HepG2 (cell line): ENCODE measurements at regions not wholly inside any gene's neighbourhood (a gene's known extent, or its start where the extent isn't known, plus 50 kb on each side); places are given as distances from the start of the nearest gene placed in this dataset.

ENCODE experiments used
- DZIP1 ChIP-seq: sonication (generic); formaldehyde crosslinking; IDR thresholded peaks from 2 replicates; pipeline ENCODE4 v1.5.0; 2020; ENCODE audit warnings: mild to moderate bottlenecking, missing genetic modification reagents
- FOXK2 ChIP-seq: fragments of 450-650 bp; IDR thresholded peaks from 2 replicates; pipeline ENCODE4 v1.6.1; 2016
- HMG20B ChIP-seq: conservative IDR thresholded peaks from 2 replicates; pipeline ENCODE4 v1.6.1; 2016; ENCODE audit warnings: missing genetic modification reagents, missing compliant biosample characterization
- HMGA1 ChIP-seq: sonication (generic); formaldehyde crosslinking; conservative IDR thresholded peaks from 2 replicates; pipeline ENCODE4 v1.4.0; 2020; ENCODE audit warnings: missing genetic modification reagents
- KDM1A ChIP-seq: IDR thresholded peaks from 2 replicates; pipeline ENCODE4 v1.6.1; 2016; ENCODE audit warnings: missing compliant biosample characterization
- KLF15 ChIP-seq: sonication (generic); formaldehyde crosslinking; IDR thresholded peaks from 2 replicates; pipeline ENCODE4 v1.8.1; 2023; ENCODE audit warnings: borderline replicate concordance, mild to moderate bottlenecking, inconsistent platforms, missing genetic modification reagents, mixed read lengths
- MAX ChIP-seq: IDR thresholded peaks from 2 replicates; pipeline ENCODE4 v1.6.1; 2012; ENCODE audit warnings: inconsistent platforms
- NCOR1 ChIP-seq: fragments of 200-600 bp; sonication (generic); IDR thresholded peaks from 2 replicates; pipeline ENCODE4 v1.7.0; 2017; ENCODE audit warnings: antibody characterized with exemption, low read length, borderline replicate concordance
- PAWR ChIP-seq: sonication (generic); formaldehyde crosslinking; IDR thresholded peaks from 2 replicates; pipeline ENCODE4 v1.4.0; 2020; ENCODE audit warnings: missing genetic modification reagents, mild to moderate bottlenecking, borderline replicate concordance
- PRDM10 ChIP-seq: sonication (generic); formaldehyde crosslinking; IDR thresholded peaks from 2 replicates; pipeline ENCODE4 v1.4.0; 2020; ENCODE audit warnings: low read depth, missing genetic modification reagents
- RXRA ChIP-seq: sonication (generic); formaldehyde crosslinking; IDR thresholded peaks from 2 replicates; pipeline ENCODE4 v1.5.1; 2020; ENCODE audit warnings: missing genetic modification reagents
- SIN3A ChIP-seq: IDR thresholded peaks from 2 replicates; pipeline ENCODE4 v1.6.1; 2011; ENCODE audit warnings: low read depth, mild to moderate bottlenecking, control low read depth, low read length, borderline replicate concordance
- SRF ChIP-seq: IDR thresholded peaks from 2 replicates; pipeline ENCODE4 v1.6.1; 2011; ENCODE audit warnings: mild to moderate bottlenecking, low read depth, low read length, moderate library complexity
- SSRP1 ChIP-seq: IDR thresholded peaks from 2 replicates; pipeline ENCODE4 v1.6.1; 2016; ENCODE audit warnings: control low read depth
- ZBTB26 ChIP-seq: IDR thresholded peaks from 2 replicates; pipeline ENCODE4 v1.6.1; 2016; ENCODE audit warnings: missing compliant biosample characterization, missing genetic modification reagents, borderline replicate concordance
- ZFY ChIP-seq: sonication (generic); formaldehyde crosslinking; IDR thresholded peaks from 2 replicates; pipeline ENCODE4 v1.4.0; 2020; ENCODE audit warnings: missing genetic modification reagents
- ZNF224 ChIP-seq: sonication (generic); formaldehyde crosslinking; IDR thresholded peaks from 2 replicates; pipeline ENCODE4 v1.5.0; 2020; ENCODE audit warnings: mild to moderate bottlenecking, missing genetic modification reagents
- ZNF44 ChIP-seq: sonication (generic); formaldehyde crosslinking; IDR thresholded peaks from 2 replicates; pipeline ENCODE4 v1.5.1; 2020; ENCODE audit warnings: mild to moderate bottlenecking, missing genetic modification reagents
- ZNF713 ChIP-seq: sonication (generic); formaldehyde crosslinking; IDR thresholded peaks from 2 replicates; pipeline ENCODE4 v1.4.0; 2020; ENCODE audit warnings: mild to moderate bottlenecking, missing genetic modification reagents
- ZNF720 ChIP-seq: sonication (generic); formaldehyde crosslinking; IDR thresholded peaks from 2 replicates; pipeline ENCODE4 v1.4.0; 2020; ENCODE audit warnings: missing genetic modification reagents
- TF ChIP-seq, protein P1 (sequence below): sonication (generic); formaldehyde crosslinking; IDR thresholded peaks from 2 replicates; pipeline ENCODE4 v1.5.1; 2020; ENCODE audit warnings: missing genetic modification reagents, mild to moderate bottlenecking, borderline replicate concordance
- TF ChIP-seq, protein P2 (sequence below): sonication (generic); formaldehyde crosslinking; IDR thresholded peaks from 2 replicates; pipeline ENCODE4 v1.4.0; 2020; ENCODE audit warnings: missing genetic modification reagents, mild to moderate bottlenecking, borderline replicate concordance

DNA sequence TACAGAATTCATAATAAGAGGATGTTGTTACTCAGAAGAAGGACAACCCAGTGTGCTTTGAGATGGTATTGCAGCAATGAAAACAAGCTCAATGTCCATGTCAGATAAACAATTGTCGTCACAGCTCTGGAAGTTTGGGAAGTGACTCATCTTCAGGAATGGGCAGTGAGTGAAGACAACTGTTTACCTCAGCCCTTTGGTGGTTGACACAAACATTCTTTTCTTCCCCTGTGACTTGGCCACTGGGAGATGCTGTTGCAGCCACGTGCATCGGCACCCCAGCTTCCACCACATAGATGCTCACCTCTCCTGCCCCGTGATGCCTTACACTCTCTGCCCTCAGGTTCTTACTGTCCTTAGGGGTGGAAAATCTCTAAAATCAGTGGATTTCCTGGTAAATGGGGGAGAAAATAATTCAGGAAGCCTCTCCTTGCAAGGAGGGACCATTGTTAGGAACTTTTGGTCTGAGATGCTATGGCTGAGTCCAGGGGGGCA is 114.1 kb upstream of the GALNT15 start (continued):
- TF ChIP-seq ZBTB26 (CRISPR knock-in tag): peak; percentile 43; the same call in 1 of the 2 replicates
- no peak for TF ChIP-seq DZIP1 (CRISPR knock-in tag)
- peak; percentile 98 for TF ChIP-seq MAX
- TF ChIP-seq PAWR (CRISPR knock-in tag): no peak
- peak; percentile 84 for TF ChIP-seq SSRP1 (CRISPR knock-in tag)
- peak; percentile 95 for TF ChIP-seq FOXK2
- TF ChIP-seq KLF15 (CRISPR knock-in tag): no peak
- TF ChIP-seq ZNF224 (CRISPR knock-in tag): no peak
- TF ChIP-seq ZNF713 (CRISPR knock-in tag): no peak
- peak; percentile 63 for TF ChIP-seq PRDM10 (CRISPR knock-in tag)
- TF ChIP-seq RXRA (CRISPR knock-in tag): peak; percentile 75; the same call in 1 of the 2 replicates
- peak; percentile 87 for TF ChIP-seq KDM1A (CRISPR knock-in tag)
- TF ChIP-seq HMG20B (CRISPR knock-in tag): peak; percentile 76
- TF ChIP-seq ZFY (CRISPR knock-in tag): no peak; the same call in 1 of the 2 replicates
- no peak; the same call in 1 of the 2 replicates for TF ChIP-seq SRF
- TF ChIP-seq ZNF44 (CRISPR knock-in tag): peak; percentile 100
- no peak for TF ChIP-seq HMGA1 (CRISPR knock-in tag)
- peak; percentile 71; the same call in 1 of the 2 replicates for TF ChIP-seq NCOR1
- TF ChIP-seq SIN3A: no peak
- TF ChIP-seq, protein P1, sequence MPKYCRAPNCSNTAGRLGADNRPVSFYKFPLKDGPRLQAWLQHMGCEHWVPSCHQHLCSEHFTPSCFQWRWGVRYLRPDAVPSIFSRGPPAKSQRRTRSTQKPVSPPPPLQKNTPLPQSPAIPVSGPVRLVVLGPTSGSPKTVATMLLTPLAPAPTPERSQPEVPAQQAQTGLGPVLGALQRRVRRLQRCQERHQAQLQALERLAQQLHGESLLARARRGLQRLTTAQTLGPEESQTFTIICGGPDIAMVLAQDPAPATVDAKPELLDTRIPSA (CRISPR knock-in tag): no peak
- TF ChIP-seq, protein P2, sequence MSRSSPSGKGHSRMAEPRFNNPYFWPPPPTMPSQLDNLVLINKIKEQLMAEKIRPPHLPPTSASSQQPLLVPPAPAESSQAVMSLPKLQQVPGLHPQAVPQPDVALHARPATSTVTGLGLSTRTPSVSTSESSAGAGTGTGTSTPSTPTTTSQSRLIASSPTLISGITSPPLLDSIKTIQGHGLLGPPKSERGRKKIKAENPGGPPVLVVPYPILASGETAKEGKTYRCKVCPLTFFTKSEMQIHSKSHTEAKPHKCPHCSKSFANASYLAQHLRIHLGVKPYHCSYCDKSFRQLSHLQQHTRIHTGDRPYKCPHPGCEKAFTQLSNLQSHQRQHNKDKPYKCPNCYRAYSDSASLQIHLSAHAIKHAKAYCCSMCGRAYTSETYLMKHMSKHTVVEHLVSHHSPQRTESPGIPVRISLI (CRISPR knock-in tag): no peak; the same call in 1 of the 2 replicates
- no peak for TF ChIP-seq ZNF720 (CRISPR knock-in tag)
